ENCODE measurements at regions not wholly inside any gene's neighbourhood (a gene's known extent, or its start where the extent isn't known, plus 50 kb on each side); places are given as distances from the start of the nearest gene placed in this dataset.
"Not testable (repeated sequence)": the region's sequence is repeated elsewhere in the genome, so short reads cannot be mapped to it uniquely, and the experiment has no call there.

- Histone ChIP-seq H3K27me3 (ENCODE audit: insufficient read depth, low read length, poor library complexity, severe bottlenecking) (no peaks in the 10 kb centered on the region), H3K4me1 (ENCODE audit: insufficient read depth, low read length) (no peaks in the 10 kb centered on the region), H3K9me3 (ENCODE audit: low read length) (no peaks in the 10 kb centered on the region), H3K4me3 (ENCODE audit: low read length) (no peak overlapping the region), H3K27ac (ENCODE audit: low read depth, low read length) (no peak overlapping the region), H3K36me3 (ENCODE audit: insufficient read depth, low read length) (no peaks in the 10 kb centered on the region)
- DNase-seq: no peak
- Mint-ChIP-seq H3K27me3 (peaks cover 15 to 53% of the 10 kb centered on the region in 2 donors), H3K27ac (no peak overlapping the region), H3K4me1 (no peaks in the 10 kb centered on the region), H3K4me3 (no peak overlapping the region), H3K9me3 (peaks cover 0 to 2% (median 0%) of the 10 kb centered on the region in 5 donors), H3K36me3 (peaks cover 0 to 2% (median 0%) of the 10 kb centered on the region in 3 donors)
- ChIA-PET CTCF (no interaction called here), POLR2A (no interaction called here)
These were observed 72.1 kb upstream of the HSPB3 start for GRCh38 chr5:54383225-54383901.

GRCh38 chr5:54381319-54381718, 70.9 kb upstream of the ARL15 start:
- DNase-seq; H3K4me3 ChIP-seq (ENCODE audit: low read length); H3K27ac ChIP-seq (ENCODE audit: low read depth, low read length); H3K36me3 ChIP-seq (ENCODE audit: insufficient read depth, low read length); H3K9me3 Mint-ChIP-seq; POLR2A ChIA-PET; H3K27me3 ChIP-seq (ENCODE audit: insufficient read depth, low read length, poor library complexity, severe bottlenecking); H3K4me1 Mint-ChIP-seq; CTCF ChIA-PET; H3K27ac Mint-ChIP-seq; H3K4me3 Mint-ChIP-seq; H3K9me3 ChIP-seq (ENCODE audit: low read length); H3K4me1 ChIP-seq (ENCODE audit: insufficient read depth, low read length); H3K36me3 Mint-ChIP-seq: not testable (repeated sequence)
- H3K27me3 Mint-ChIP-seq: peaks cover 26 to 57% of the 10 kb centered on the region in 2 donors

GRCh38 chr5:54379590-54379989, 69.2 kb upstream of the ARL15 start:
- CTCF ChIA-PET: no interaction called here
- Mint-ChIP-seq H3K4me1 (no peaks in the 10 kb centered on the region), H3K27me3 (peaks cover 31 to 61% of the 10 kb centered on the region in 2 donors), H3K27ac (peak overlapping the region in 1 of 8 donors; percentile 15), H3K36me3 (peaks cover 0 to 4% (median 2%) of the 10 kb centered on the region in 3 donors), H3K4me3 (no peak overlapping the region), H3K9me3 (peaks cover 0 to 2% (median 0%) of the 10 kb centered on the region in 5 donors)
- POLR2A ChIA-PET: no interaction called here
- Histone ChIP-seq H3K4me1 (ENCODE audit: insufficient read depth, low read length) (no peaks in the 10 kb centered on the region), H3K9me3 (ENCODE audit: low read length) (no peaks in the 10 kb centered on the region), H3K36me3 (ENCODE audit: insufficient read depth, low read length) (no peaks in the 10 kb centered on the region), H3K27me3 (ENCODE audit: insufficient read depth, low read length, poor library complexity, severe bottlenecking) (no peaks in the 10 kb centered on the region), H3K27ac (ENCODE audit: low read depth, low read length) (no peak overlapping the region), H3K4me3 (ENCODE audit: low read length) (no peak overlapping the region)
- DNase-seq: no peak

DNA sequence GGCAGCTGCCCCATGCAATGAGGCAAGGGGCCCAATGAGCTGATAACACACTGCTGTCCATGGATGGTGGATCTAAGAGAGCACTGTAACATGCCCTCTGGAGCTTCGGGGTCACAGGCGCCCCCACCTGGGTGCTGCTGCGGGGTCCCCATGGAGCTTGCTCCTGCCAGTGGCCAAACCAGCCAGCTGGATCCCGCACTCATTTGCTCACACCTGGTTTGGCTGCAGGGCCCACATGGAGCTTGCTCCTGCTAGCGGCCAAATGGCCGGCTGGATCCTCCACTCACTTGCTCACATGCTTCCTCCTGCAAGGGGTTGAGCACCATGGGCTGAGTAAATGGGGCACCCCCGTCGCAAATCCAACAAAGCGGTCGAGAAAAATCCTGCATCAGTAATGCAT, 68.3 kb upstream of the ARL15 start:
- Mint-ChIP-seq H3K9me3 (peaks cover 0 to 2% (median 0%) of the 10 kb centered on the region in 5 donors), H3K36me3 (peaks cover 0 to 4% (median 2%) of the 10 kb centered on the region in 3 donors), H3K27ac (no peak overlapping the region), H3K4me1 (no peaks in the 10 kb centered on the region), H3K27me3 (peaks cover 35 to 64% of the 10 kb centered on the region in 2 donors), H3K4me3 (no peak overlapping the region)
- H3K4me1 ChIP-seq (ENCODE audit: insufficient read depth, low read length): no peaks in the 10 kb centered on the region
- H3K9me3 ChIP-seq (ENCODE audit: low read length): no peaks in the 10 kb centered on the region
- ChIA-PET CTCF (no interaction called here), POLR2A (no interaction called here)
- no peak overlapping the region for H3K4me3 ChIP-seq (ENCODE audit: low read length)
- no peak for DNase-seq
- H3K27me3 ChIP-seq (ENCODE audit: insufficient read depth, low read length, poor library complexity, severe bottlenecking): no peaks in the 10 kb centered on the region
- no peaks in the 10 kb centered on the region for H3K36me3 ChIP-seq (ENCODE audit: insufficient read depth, low read length)
- no peak overlapping the region for H3K27ac ChIP-seq (ENCODE audit: low read depth, low read length)

DNA sequence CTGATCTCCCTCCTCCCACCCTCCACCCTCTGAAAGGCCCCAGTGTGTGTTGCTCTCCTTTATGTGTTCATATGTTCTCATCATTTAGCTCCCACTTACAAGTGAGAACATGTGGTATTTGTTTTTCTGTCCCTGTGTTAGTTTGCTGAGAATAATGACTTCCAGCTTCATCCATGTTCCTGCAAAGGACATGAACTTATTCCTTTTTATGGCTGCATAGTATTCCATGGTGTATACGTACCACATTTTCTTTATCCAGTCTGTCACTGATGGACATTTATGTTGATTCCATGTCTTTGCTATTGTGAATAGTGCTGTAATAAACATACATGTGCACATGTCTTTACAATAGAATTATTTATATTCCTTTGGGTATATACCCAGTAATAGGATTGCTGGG, 67.0 kb upstream of the ARL15 start:
- DNase-seq; H3K27ac ChIP-seq (ENCODE audit: low read depth, low read length); H3K9me3 Mint-ChIP-seq; H3K9me3 ChIP-seq (ENCODE audit: low read length); H3K4me1 Mint-ChIP-seq; H3K4me1 ChIP-seq (ENCODE audit: insufficient read depth, low read length); H3K4me3 Mint-ChIP-seq; H3K27ac Mint-ChIP-seq; H3K4me3 ChIP-seq (ENCODE audit: low read length); H3K36me3 Mint-ChIP-seq; POLR2A ChIA-PET; H3K27me3 ChIP-seq (ENCODE audit: insufficient read depth, low read length, poor library complexity, severe bottlenecking); CTCF ChIA-PET; H3K36me3 ChIP-seq (ENCODE audit: insufficient read depth, low read length): not testable (repeated sequence)
- peaks cover 37 to 63% of the 10 kb centered on the region in 2 donors for H3K27me3 Mint-ChIP-seq

DNA sequence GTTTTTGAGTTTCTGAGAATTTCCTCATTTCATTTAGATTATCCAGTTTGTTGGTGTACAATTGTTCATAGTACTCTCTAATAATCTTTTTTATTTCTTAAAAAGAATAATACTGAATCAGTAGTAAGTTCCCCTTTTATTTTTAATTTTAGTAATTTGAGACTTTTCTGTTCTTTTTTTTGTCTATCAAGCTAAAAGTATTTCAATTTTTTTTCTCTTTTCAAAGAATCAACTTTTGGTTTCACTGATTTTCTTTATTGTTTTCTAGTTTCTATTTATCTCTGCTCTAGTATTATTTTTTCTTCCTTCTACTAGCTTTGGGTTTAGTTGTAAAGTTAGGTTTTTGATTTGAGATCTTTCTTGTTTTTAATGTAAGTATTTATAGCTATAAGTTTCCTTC, 60.6 kb upstream of the ARL15 start:
- peaks cover 22 to 32% of the 10 kb centered on the region in 2 donors for H3K27me3 Mint-ChIP-seq

GRCh38 chr5:54367844-54368243, 57.5 kb upstream of the ARL15 start:
- H3K9me3 ChIP-seq (ENCODE audit: low read length): no peaks in the 10 kb centered on the region
- no peak overlapping the region for H3K4me3 Mint-ChIP-seq

More for the DNA sequence above, 60.6 kb upstream of the ARL15 start:
- no peaks in the 10 kb centered on the region for H3K36me3 ChIP-seq (ENCODE audit: insufficient read depth, low read length)
- H3K27ac Mint-ChIP-seq: no peak overlapping the region
- H3K4me3 ChIP-seq (ENCODE audit: low read length): no peak overlapping the region
- no peak overlapping the region for H3K4me3 Mint-ChIP-seq
- peaks cover 0 to 4% (median 0%) of the 10 kb centered on the region in 5 donors for H3K9me3 Mint-ChIP-seq
- ChIA-PET POLR2A (no interaction called here), CTCF (no interaction called here)
- no peaks in the 10 kb centered on the region for H3K4me1 ChIP-seq (ENCODE audit: insufficient read depth, low read length)
- H3K9me3 ChIP-seq (ENCODE audit: low read length): no peaks in the 10 kb centered on the region
- H3K27me3 ChIP-seq (ENCODE audit: insufficient read depth, low read length, poor library complexity, severe bottlenecking): no peaks in the 10 kb centered on the region
- DNase-seq: no peak
- no peaks in the 10 kb centered on the region for H3K4me1 Mint-ChIP-seq
- no peak overlapping the region for H3K27ac ChIP-seq (ENCODE audit: low read depth, low read length)
- H3K36me3 Mint-ChIP-seq: no peaks in the 10 kb centered on the region

DNA sequence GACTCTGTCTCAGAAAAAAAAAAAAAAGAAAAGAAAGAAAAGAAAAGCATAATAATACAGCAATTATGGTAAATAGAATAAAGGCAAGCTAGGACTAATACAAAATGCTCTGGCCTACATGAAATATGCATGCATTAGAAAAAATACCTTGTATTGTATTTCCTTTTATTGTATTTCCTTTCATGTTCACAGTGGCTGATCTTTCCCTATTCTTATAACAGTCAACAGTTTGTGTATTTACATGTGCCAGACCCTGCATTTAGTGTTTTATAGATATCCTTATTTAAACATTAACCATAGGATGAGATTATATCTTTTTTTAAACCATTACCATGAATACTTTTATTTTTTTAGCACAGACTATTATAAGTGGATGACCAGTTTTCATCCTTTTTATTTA, 56.3 kb upstream of the ARL15 start:
- Histone ChIP-seq H3K27ac (ENCODE audit: low read depth, low read length) (no peak overlapping the region), H3K27me3 (ENCODE audit: insufficient read depth, low read length, poor library complexity, severe bottlenecking) (no peaks in the 10 kb centered on the region), H3K36me3 (ENCODE audit: insufficient read depth, low read length) (no peaks in the 10 kb centered on the region), H3K4me1 (ENCODE audit: insufficient read depth, low read length) (no peaks in the 10 kb centered on the region), H3K9me3 (ENCODE audit: low read length) (no peaks in the 10 kb centered on the region), H3K4me3 (ENCODE audit: low read length) (no peak overlapping the region)
- DNase-seq: no peak
- Mint-ChIP-seq H3K36me3 (no peaks in the 10 kb centered on the region), H3K4me3 (no peak overlapping the region), H3K4me1 (no peaks in the 10 kb centered on the region), H3K27me3 (peaks cover 8 to 22% of the 10 kb centered on the region in 2 donors), H3K9me3 (no peaks in the 10 kb centered on the region), H3K27ac (no peak overlapping the region)
- POLR2A ChIA-PET: no interaction called here
- CTCF ChIA-PET: interaction anchor here (1.4 kb wide), 1 partner anchor 26 kb away, joined by 3 read pairs; no protein-coding TSS in a partner anchor

More at GRCh38 chr5:54367844-54368243, 57.5 kb upstream of the ARL15 start:
- Histone ChIP-seq H3K4me3 (ENCODE audit: low read length) (no peak overlapping the region), H3K27me3 (ENCODE audit: insufficient read depth, low read length, poor library complexity, severe bottlenecking) (no peaks in the 10 kb centered on the region), H3K4me1 (ENCODE audit: insufficient read depth, low read length) (no peaks in the 10 kb centered on the region), H3K27ac (ENCODE audit: low read depth, low read length) (no peak overlapping the region), H3K36me3 (ENCODE audit: insufficient read depth, low read length) (no peaks in the 10 kb centered on the region)
- no peak for DNase-seq
- Mint-ChIP-seq H3K36me3 (no peaks in the 10 kb centered on the region), H3K4me1 (no peaks in the 10 kb centered on the region), H3K27me3 (peaks cover 12 to 16% of the 10 kb centered on the region in 2 donors), H3K9me3 (no peaks in the 10 kb centered on the region), H3K27ac (no peak overlapping the region)
- ChIA-PET POLR2A (no interaction called here), CTCF (no interaction called here)
